C4-2B (cell line): ENCODE measurements at regions not wholly inside any gene's neighbourhood (a gene's known extent, or its start where the extent isn't known, plus 50 kb on each side); places are given as distances from the start of the nearest gene placed in this dataset.

Source experiments
- CTCF ChIP-seq: fragments of 450-650 bp; conservative IDR thresholded peaks from 2 replicates; pipeline ENCODE4 v1.5.1; 2017; ENCODE audit warnings: mild to moderate bottlenecking
- ZFX ChIP-seq: fragments of 450-650 bp; IDR thresholded peaks from 2 replicates; pipeline ENCODE4 v1.6.1; 2017

GRCh38 chr20:11705512-11705911 is 212.2 kb upstream of the BTBD3 start:
- TF ChIP-seq CTCF (no peak), ZFX (no peak)
